VCaP (cell line): ENCODE measurements at regions not wholly inside any gene's neighbourhood (a gene's known extent, or its start where the extent isn't known, plus 50 kb on each side); places are given as distances from the start of the nearest gene placed in this dataset.
A peak's percentile ranks its signal among the peaks of the same experiment; 100 is the strongest.

ENCODE experiments used
- H3K27ac ChIP-seq: fragments of 450-650 bp; 2 replicates; pipeline ENCODE4 v1.5.1; 2017
- TF ChIP-seq, protein P1 (sequence below): fragments of 450-650 bp; conservative IDR thresholded peaks from 2 replicates; pipeline ENCODE4 v1.5.1; 2017; ENCODE audit warnings: mild to moderate bottlenecking, moderate library complexity

DNA sequence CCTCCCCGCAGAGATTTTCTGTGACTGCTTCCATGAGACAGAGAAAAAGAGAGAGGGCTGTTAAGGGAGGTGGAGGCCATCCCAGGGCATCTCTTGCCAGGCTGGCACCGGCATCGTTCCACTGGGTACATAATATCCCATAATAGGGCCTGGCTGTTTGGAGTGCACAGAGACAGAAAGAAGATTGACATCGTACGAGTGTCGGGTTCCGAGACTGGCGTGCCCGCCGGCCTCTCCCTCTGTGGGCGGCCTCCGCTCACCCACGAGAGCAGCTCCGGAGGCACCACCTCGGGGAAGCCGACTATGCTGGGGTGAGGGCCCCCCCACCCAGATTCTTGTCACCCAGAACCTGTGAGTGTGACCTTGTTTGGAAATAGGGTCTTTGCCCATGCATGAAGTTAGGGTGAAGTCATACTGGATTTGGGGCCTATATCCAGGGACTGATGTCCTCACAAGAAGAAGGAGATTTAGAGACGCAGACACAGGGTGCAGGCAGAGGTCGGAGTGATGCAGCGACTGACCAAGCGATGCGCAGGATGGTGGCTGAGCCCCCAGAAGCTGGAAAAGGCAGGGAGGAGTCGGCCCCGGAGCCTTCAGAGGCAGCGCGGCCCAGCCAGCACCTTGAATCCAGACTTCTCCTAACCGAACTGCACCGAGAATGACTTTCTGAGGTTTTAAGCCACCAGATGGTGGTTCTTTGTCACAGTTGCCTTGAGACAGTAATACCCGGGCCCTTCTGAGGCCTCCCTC, 101.8 kb upstream of the CIBAR2 start:
- TF ChIP-seq, protein P1, sequence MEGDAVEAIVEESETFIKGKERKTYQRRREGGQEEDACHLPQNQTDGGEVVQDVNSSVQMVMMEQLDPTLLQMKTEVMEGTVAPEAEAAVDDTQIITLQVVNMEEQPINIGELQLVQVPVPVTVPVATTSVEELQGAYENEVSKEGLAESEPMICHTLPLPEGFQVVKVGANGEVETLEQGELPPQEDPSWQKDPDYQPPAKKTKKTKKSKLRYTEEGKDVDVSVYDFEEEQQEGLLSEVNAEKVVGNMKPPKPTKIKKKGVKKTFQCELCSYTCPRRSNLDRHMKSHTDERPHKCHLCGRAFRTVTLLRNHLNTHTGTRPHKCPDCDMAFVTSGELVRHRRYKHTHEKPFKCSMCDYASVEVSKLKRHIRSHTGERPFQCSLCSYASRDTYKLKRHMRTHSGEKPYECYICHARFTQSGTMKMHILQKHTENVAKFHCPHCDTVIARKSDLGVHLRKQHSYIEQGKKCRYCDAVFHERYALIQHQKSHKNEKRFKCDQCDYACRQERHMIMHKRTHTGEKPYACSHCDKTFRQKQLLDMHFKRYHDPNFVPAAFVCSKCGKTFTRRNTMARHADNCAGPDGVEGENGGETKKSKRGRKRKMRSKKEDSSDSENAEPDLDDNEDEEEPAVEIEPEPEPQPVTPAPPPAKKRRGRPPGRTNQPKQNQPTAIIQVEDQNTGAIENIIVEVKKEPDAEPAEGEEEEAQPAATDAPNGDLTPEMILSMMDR: no peak
- H3K27ac ChIP-seq: no peak overlapping the region

DNA sequence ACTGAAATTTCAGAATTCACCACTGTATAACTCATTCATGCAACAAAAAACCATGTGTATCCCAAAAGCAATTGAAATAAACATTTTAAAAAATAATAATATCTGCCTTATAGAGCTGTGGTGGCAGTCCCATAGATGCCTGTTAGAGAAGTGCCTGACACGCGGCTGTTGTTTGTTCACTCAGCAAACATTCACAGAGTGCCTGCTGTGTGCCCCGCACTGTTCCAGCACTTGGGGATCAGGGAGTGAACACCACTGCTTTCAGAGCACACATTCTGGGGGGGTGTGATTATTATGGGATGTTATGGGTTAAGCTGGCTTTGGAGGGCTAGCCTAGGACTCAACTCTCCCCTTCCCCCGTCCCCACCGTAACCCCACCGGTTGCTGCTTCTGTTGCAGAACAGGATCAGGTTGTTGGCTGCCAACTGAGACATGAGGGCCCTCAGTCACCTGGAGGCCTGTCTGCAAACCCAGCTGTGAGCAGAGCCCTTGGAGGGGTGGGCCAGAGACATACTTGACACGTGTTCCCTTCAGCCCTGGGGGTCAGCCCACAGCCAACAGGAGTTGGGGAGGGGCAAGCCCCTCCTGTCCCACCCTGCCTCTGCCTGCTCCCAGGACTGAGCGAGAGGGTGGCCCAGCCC, 103.3 kb upstream of the CIBAR2 start:
- TF ChIP-seq, protein P1: no peak
- H3K27ac ChIP-seq: no peak overlapping the region

DNA sequence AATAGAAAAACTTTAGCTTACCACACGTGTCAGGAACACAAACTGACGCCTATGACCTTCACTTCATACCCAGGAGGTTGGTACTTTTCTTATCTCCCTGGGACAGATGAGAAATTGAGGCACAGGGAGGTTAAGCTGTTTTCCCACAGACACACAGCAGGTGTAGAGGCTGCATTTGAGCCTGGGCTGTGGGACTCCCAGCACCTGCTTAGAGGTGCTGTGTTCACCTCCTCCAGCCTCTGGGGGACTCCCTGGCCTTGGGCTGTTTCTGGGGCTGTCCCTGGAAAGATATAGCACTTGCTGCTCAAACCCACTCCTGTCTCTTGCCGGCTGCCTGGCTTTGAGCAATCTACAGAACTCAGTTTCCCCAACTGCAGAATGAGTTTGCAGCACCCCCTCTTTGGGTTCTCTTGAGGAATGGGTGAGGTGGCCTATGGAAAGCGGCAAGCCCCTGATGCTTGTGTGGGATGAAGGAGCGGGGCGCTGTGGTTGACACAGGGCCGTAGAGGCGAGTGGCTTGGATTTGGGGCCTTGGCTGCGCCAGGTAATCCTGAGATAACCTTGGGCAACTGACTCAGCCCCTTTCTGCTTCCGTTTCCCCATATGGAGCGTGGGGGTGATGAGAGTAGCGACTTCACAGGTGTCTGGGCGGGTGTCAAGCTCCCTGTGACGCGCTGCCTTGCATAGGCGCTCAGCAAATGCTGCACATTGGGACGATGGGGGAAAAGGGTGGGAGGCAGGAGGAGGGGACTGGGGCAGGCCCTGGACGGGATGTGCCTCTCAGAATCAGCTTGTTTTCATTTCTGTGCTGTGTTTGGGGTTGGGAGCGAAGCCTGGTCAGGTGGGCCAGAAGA, 104.5 kb upstream of the CIBAR2 start:
- no peak overlapping the region for H3K27ac ChIP-seq
- TF ChIP-seq, protein P1: no peak

DNA sequence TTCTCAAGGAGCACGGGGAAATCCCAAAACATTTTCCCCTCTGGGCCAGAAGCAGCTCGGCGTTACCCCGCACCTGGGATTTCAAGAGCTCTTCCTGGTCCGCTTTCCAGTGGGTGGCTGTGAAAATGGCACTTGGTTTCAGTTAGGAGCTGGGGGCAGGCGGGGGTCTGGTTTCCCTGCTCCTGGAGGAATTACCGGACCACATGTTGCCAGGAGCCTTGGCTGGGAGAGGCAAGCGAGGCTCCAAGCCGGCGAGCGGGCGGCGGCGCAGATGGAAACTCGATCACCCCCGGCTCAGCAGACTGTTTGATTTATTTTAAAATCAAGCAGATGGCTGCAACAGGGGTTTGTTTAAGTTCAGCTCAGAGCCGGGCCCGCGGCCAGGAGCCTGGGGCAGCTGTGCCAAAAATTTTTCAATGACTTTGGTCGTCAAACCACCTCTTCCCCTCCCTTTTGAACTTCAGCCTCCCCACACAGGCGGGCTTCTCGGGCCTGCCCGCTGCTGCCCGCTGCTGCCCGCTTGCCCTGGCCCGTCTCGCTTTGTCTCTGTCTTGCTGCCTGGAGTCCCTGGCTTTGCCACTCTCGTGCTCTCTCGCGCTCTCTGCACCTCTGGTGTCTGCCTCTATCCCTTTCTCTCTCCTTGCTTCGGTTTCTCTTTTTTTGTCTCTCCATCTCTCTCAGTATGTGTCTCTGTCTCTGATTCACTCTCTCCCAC, 108.0 kb upstream of the CIBAR2 start:
- TF ChIP-seq, protein P1: no peak
- H3K27ac ChIP-seq: peak overlapping the region; percentile 47

DNA sequence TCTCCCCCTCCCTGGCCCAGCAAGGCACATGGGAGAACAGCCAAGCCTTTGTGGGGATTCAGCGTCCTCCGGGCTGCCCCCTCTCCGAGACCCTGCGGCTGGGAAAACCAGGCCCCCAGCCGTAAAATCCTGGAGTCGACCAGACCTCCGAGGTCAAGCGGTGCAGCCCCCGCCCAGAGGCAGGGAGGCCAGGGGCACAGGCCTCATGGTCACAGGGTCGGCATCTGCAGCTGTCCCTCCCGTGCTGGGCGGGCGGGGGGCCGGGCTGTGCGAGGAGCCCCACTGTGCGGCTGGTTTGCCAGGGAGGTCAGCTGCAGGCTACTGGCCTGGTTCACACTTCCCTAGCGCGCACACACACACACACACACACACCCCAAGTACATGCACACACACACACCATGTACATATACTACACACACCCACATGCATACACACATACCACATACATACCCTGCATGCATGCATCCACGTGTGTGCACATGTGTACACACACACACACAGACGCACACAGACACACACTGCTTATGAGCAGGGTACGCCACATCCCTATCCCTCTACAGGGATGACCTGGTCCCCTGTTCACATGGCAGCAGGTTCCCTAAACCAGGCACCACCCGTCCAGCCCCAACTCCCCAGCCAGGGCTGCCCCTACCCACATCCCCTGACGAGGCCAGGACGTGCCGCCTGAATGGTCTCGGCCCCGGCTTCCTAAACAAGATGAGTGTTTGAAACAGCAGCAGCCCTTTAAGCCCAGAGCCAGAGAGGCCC, 108.9 kb upstream of the CIBAR2 start:
- no peak overlapping the region; the same call in 1 of the 2 replicates for H3K27ac ChIP-seq

DNA sequence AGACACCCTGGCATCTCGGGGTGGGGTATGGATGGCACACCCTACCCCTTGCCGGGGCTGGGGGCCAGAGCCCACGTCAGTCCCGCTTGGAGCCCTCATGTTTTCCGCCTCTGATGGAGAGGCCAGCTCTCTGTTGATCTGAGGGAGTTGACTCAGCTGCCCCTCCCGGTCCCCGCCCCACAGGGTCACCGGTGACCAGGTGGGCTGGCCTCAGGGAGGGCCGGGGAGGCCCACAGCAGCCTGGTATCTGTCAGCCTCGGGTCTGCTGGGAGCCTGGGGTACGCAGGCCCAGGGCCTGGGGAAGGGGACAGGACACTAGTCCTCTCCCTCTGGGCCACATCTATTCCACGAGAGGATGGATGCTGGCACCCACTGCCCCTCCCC, 109.5 kb upstream of the CIBAR2 start:
- TF ChIP-seq, protein P1: no peak
- no peak overlapping the region for H3K27ac ChIP-seq

More for the DNA sequence above, 108.9 kb upstream of the CIBAR2 start:
- TF ChIP-seq, protein P1: no peak
